IMR-90 (cell line): ENCODE measurements at regions not wholly inside any gene's neighbourhood (a gene's known extent, or its start where the extent isn't known, plus 50 kb on each side); places are given as distances from the start of the nearest gene placed in this dataset.

Source experiments
- ATAC-seq: fragments of 200-7000 bp; cut with Tn5 transposase; 2 replicates; pipeline ENCODE4 v1.9.1; 2020; ENCODE audit warnings: low read depth, mild to moderate bottlenecking, moderate library complexity
- BruUV-seq: library from RNA; stranded (reverse); fragments of 400-500 nt; replicated peaks from 2 replicates; lab custom pipeline; 2021; lab: Mats Ljungman, UMichigan
- CTCF ChIA-PET: fragments of 300-600 bp; formaldehyde crosslinking; extraction: SDS; loops from one replicate; lab custom pipeline; 2021; ENCODE audit warnings: antibody characterized with exemption; lab: Yijun Ruan, JAX
- POLR2A ChIA-PET: fragments of 300-600 bp; sonication (Branson Sonifier 250); formaldehyde crosslinking; loops from one replicate; lab custom pipeline; 2022; ENCODE audit warnings: antibody characterized with exemption; ENCODE audit not compliant: unreplicated experiment; lab: Charles Lee
- DNase-seq: peaks from one replicate; pipeline ENCODE4 v3.0.0; 2013
- H2AFZ ChIP-seq: replicated peaks from 2 replicates; pipeline ENCODE3; 2013; ENCODE audit warnings: low read length, mild to moderate bottlenecking; ENCODE audit not compliant: poor library complexity
- H2AK5ac ChIP-seq: 2 replicates; pipeline ENCODE4 v1.6.1; 2013; ENCODE audit warnings: low read depth, low read length, inconsistent platforms
- H2AK9ac ChIP-seq: replicated peaks from 2 replicates; pipeline ENCODE3; 2013; ENCODE audit warnings: mild to moderate bottlenecking, low read depth, low read length, moderate library complexity; ENCODE audit not compliant: poor library complexity
- H2BK120ac ChIP-seq: 2 replicates; pipeline ENCODE4 v1.6.1; 2013; ENCODE audit warnings: low read depth, low read length, inconsistent platforms
- H2BK15ac ChIP-seq: 3 replicates; pipeline ENCODE4 v1.6.1; 2013; ENCODE audit warnings: low read depth, low read length, inconsistent platforms
- H2BK20ac ChIP-seq: 2 replicates; pipeline ENCODE4 v1.6.1; 2013; ENCODE audit warnings: low read depth, mild to moderate bottlenecking, inconsistent platforms, low read length, moderate library complexity
- H2BK5ac ChIP-seq: 2 replicates; pipeline ENCODE4 v1.6.1; 2013; ENCODE audit warnings: mild to moderate bottlenecking, low read depth, low read length, inconsistent platforms; ENCODE audit not compliant: poor library complexity, severe bottlenecking
- H3K14ac ChIP-seq: replicated peaks from 2 replicates; pipeline ENCODE4 v1.6.1; 2013; ENCODE audit warnings: low read depth, low read length, inconsistent platforms
- H3K18ac ChIP-seq: 2 replicates; pipeline ENCODE4 v1.6.1; 2013; ENCODE audit warnings: low read depth, low read length, control low read depth
- H3K23ac ChIP-seq: 2 replicates; pipeline ENCODE4 v1.6.1; 2013; ENCODE audit warnings: low read depth, low read length, inconsistent platforms
- H3K27ac ChIP-seq: 2 replicates; pipeline ENCODE4 v1.5.1; 2013; ENCODE audit warnings: mild to moderate bottlenecking, control low read depth, low read length; ENCODE audit not compliant: insufficient read depth
- H3K27me3 ChIP-seq: 2 replicates; pipeline ENCODE4 v1.6.1; 2013; ENCODE audit warnings: low read length; ENCODE audit not compliant: control insufficient read depth, insufficient read depth
- H3K36me3 ChIP-seq: 2 replicates; pipeline ENCODE4 v1.6.1; 2013; ENCODE audit warnings: low read length, mixed read lengths; ENCODE audit not compliant: control insufficient read depth, insufficient read depth
- H3K4ac ChIP-seq: 2 replicates; pipeline ENCODE4 v1.6.1; 2013; ENCODE audit warnings: low read depth, low read length, inconsistent platforms
- H3K4me1 ChIP-seq: 2 replicates; pipeline ENCODE4 v1.6.1; 2013; ENCODE audit warnings: low read length, mixed read lengths; ENCODE audit not compliant: control insufficient read depth, insufficient read depth
- H3K4me2 ChIP-seq: 2 replicates; pipeline ENCODE4 v1.6.1; 2013; ENCODE audit warnings: low read depth, mild to moderate bottlenecking, control low read depth, low read length, moderate library complexity
- H3K4me3 ChIP-seq: 2 replicates; pipeline ENCODE4 v1.5.1; 2013; ENCODE audit warnings: low read depth, mild to moderate bottlenecking, control low read depth, low read length, moderate library complexity; ENCODE audit not compliant: insufficient read depth
- H3K56ac ChIP-seq: 2 replicates; pipeline ENCODE4 v1.6.1; 2013; ENCODE audit warnings: low read length, inconsistent platforms; ENCODE audit not compliant: insufficient read depth; ENCODE audit errors: extremely low read depth
- H3K79me1 ChIP-seq, 2 experiments: 2 replicates each; pipeline ENCODE4 v1.6.1; 2013; ENCODE audit warnings: low read length in 2 of 2, inconsistent platforms in 1 of 2, low read depth in 1 of 2
- H3K9ac ChIP-seq: 2 replicates; pipeline ENCODE4 v1.6.1; 2013; ENCODE audit warnings: low read depth, low read length, control low read depth
- H3K9me1 ChIP-seq: 2 replicates; pipeline ENCODE4 v1.6.1; 2013; ENCODE audit warnings: low read length, inconsistent platforms; ENCODE audit not compliant: insufficient read depth
- H3K9me3 ChIP-seq: 2 replicates; pipeline ENCODE4 v1.6.1; 2013; ENCODE audit warnings: low read length; ENCODE audit not compliant: control insufficient read depth, insufficient read depth
- H4K20me1 ChIP-seq: 2 replicates; pipeline ENCODE4 v1.6.1; 2013; ENCODE audit warnings: low read length, inconsistent platforms; ENCODE audit not compliant: insufficient read depth
- H4K5ac ChIP-seq: 2 replicates; pipeline ENCODE4 v1.6.1; 2013; ENCODE audit warnings: mild to moderate bottlenecking, low read depth, low read length, control low read depth
- H4K8ac ChIP-seq, 2 experiments: 2 replicates each; pipeline ENCODE4 v1.6.1; 2013; ENCODE audit warnings: low read depth in 2 of 2, low read length in 2 of 2, control low read depth in 1 of 2, inconsistent platforms in 1 of 2
- H4K91ac ChIP-seq: 2 replicates; pipeline ENCODE4 v1.6.1; 2013; ENCODE audit warnings: low read depth, low read length, inconsistent platforms; ENCODE audit not compliant: insufficient read depth
- BHLHE40 ChIP-seq: fragments of 150-350 bp; IDR thresholded peaks from 2 replicates; pipeline ENCODE4 v1.6.1; 2016; ENCODE audit warnings: mild to moderate bottlenecking, low read depth, low read length
- CEBPB ChIP-seq: IDR thresholded peaks from 2 replicates; pipeline ENCODE4 v1.6.1; 2012; ENCODE audit warnings: low read depth, low read length, improper control_type of control experiment
- FOS ChIP-seq: fragments of 150-350 bp; IDR thresholded peaks from 2 replicates; pipeline ENCODE4 v1.6.1; 2016; ENCODE audit warnings: low read depth, low read length
- MAFK ChIP-seq: IDR thresholded peaks from 2 replicates; pipeline ENCODE4 v1.6.1; 2012; ENCODE audit warnings: low read depth, low read length, improper control_type of control experiment
- MAZ ChIP-seq: IDR thresholded peaks from 2 replicates; pipeline ENCODE4 v1.6.1; 2012; ENCODE audit warnings: low read depth, mild to moderate bottlenecking, low read length, improper control_type of control experiment, moderate library complexity, borderline replicate concordance
- NFE2L2 ChIP-seq: fragments of 150-350 bp; IDR thresholded peaks from 2 replicates; pipeline ENCODE4 v1.6.1; 2016; ENCODE audit warnings: low read depth, mild to moderate bottlenecking, low read length
- POLR2A ChIP-seq: IDR thresholded peaks from 2 replicates; pipeline ENCODE4 v1.6.1; 2012; ENCODE audit warnings: mild to moderate bottlenecking, low read depth, low read length
- RAD21 ChIP-seq: IDR thresholded peaks from 2 replicates; pipeline ENCODE4 v1.6.1; 2012; ENCODE audit warnings: low read length, improper control_type of control experiment
- RCOR1 ChIP-seq: IDR thresholded peaks from 2 replicates; pipeline ENCODE4 v1.6.1; 2012; ENCODE audit warnings: mild to moderate bottlenecking, low read length, improper control_type of control experiment; ENCODE audit not compliant: insufficient replicate concordance
- WGBS, 2 experiments: methylation state at CpG; one replicate each; pipeline versions ENCODE4 v1.1.5 to v1.1.7; 2013; ENCODE audit warnings: missing lambda C conversion rate in 2 of 2; ENCODE audit not compliant: insufficient read length in 1 of 2; ENCODE audit errors: extremely low coverage in 2 of 2; 5-methylcytosine and 5-hydroxymethylcytosine counted together
- dilution Hi-C: fragments of 300-500 bp; cut with HindIII; formaldehyde crosslinking; loops from one replicate; pipeline ENCODE4 v1.14.3; 2018; ENCODE audit warnings: low sequenced_read_pairs; ENCODE audit not compliant: unreplicated experiment
- in situ Hi-C: fragments of 300-500 bp; cut with MboI; formaldehyde crosslinking; loops from 3 replicates; pipeline ENCODE4 v1.14.3; 2019; ENCODE audit warnings: low sequenced_read_pairs, inconsistent platforms, mixed read lengths
- intact Hi-C: fragments of 100-400 bp; cut with micrococcal nuclease; formaldehyde crosslinking; loops from 2 replicates; pipeline ENCODE4 v1.10.0; 2022
- TF ChIP-seq, protein P1 (sequence below): conservative IDR thresholded peaks from 2 replicates; pipeline ENCODE4 v1.5.1; 2012; ENCODE audit warnings: mild to moderate bottlenecking, low read depth, low read length, improper control_type of control experiment
- TF ChIP-seq, protein P2 (sequence below): fragments of 150-350 bp; IDR thresholded peaks from 2 replicates; pipeline ENCODE4 v1.6.1; 2017; ENCODE audit warnings: mild to moderate bottlenecking, antibody characterized with exemption, low read length, low read depth

DNA sequence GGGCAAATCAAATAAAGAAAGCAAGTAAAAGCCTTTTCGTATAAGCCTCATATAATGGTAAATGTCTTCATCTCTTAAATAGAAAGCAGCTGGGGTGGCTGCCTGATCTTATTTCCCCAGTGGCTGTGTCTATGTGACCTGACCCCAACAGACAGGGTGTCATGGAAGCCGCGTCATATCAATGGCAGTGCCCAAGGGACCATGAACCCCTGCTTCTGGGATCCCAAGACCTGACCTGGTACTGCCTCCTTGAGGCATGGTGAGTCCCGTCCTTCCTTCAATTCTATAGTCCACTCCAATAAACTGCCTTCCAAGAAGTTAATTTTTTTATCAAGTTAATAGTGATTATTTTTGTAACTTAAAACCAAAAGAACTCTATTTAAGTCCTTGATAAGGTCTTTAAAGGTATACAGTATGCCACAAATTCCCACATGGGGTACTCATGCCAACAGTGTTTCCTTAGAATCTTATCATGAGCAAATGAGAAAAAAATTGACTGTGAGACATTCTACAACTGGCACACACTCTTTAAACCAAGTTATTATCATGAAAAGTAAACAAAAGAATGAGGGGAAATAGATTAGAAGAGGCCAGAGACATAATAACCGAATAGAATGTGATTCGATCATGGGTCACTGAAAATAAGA is 104.6 kb downstream of the ADSS2 start:
- CTCF ChIA-PET = no interaction called here
- H3K4ac ChIP-seq = no peak overlapping the region
- H3K27me3 ChIP-seq = no peaks in the 10 kb centered on the region
- H2AFZ ChIP-seq = no peak overlapping the region
- no peak overlapping the region for H2BK120ac ChIP-seq
- peaks cover 8% of the 10 kb centered on the region for H3K9me1 ChIP-seq
- intact Hi-C loops (no loop called here), dilution Hi-C loops (no loop called here), in situ Hi-C loops (no loop called here)
- BruUV-seq = no TSS peak
- H2BK20ac ChIP-seq = no peak overlapping the region
- no peaks in the 10 kb centered on the region for H4K20me1 ChIP-seq
- POLR2A ChIA-PET = no interaction called here
- H3K27ac ChIP-seq = no peak overlapping the region
- H2BK15ac ChIP-seq = peak overlapping the region; percentile 55; the same call in 1 of the 3 replicates
- H4K8ac ChIP-seq = no peak overlapping the region
- no peaks in the 10 kb centered on the region for H3K9me3 ChIP-seq
- H3K79me1 ChIP-seq = 0 out of 4 replicates have a peak, but pooled peaks cover 0 to 3% of the 10 kb centered on the region in 2 experiments
- whole genome bisulfite sequencing, 2 experiments = 58% methylated on average over 2 of the region's 6 CpGs; no CpG with 5 or more reads in 1 of the 2 experiments
- H2AK9ac ChIP-seq = no peak overlapping the region
- no peak overlapping the region for H3K4me3 ChIP-seq
- ATAC-seq = no peak; the same call in 1 of the 2 replicates
- no peak overlapping the region for H2BK5ac ChIP-seq
- H3K14ac ChIP-seq = no peak overlapping the region
- no peak overlapping the region for H4K5ac ChIP-seq
- DNase-seq = no peak
- H3K23ac ChIP-seq = no peak overlapping the region
- H3K18ac ChIP-seq = no peak overlapping the region
- no peak overlapping the region for H3K4me2 ChIP-seq
- H4K91ac ChIP-seq = no peak overlapping the region
- H3K4me1 ChIP-seq = peaks cover 14% of the 10 kb centered on the region
- TF ChIP-seq MAFK = no peak
- TF ChIP-seq, protein P1, sequence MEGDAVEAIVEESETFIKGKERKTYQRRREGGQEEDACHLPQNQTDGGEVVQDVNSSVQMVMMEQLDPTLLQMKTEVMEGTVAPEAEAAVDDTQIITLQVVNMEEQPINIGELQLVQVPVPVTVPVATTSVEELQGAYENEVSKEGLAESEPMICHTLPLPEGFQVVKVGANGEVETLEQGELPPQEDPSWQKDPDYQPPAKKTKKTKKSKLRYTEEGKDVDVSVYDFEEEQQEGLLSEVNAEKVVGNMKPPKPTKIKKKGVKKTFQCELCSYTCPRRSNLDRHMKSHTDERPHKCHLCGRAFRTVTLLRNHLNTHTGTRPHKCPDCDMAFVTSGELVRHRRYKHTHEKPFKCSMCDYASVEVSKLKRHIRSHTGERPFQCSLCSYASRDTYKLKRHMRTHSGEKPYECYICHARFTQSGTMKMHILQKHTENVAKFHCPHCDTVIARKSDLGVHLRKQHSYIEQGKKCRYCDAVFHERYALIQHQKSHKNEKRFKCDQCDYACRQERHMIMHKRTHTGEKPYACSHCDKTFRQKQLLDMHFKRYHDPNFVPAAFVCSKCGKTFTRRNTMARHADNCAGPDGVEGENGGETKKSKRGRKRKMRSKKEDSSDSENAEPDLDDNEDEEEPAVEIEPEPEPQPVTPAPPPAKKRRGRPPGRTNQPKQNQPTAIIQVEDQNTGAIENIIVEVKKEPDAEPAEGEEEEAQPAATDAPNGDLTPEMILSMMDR = no peak
- no peak for TF ChIP-seq RCOR1
- TF ChIP-seq CEBPB = no peak
- TF ChIP-seq MAZ = no peak
- TF ChIP-seq FOS = no peak
- TF ChIP-seq, protein P2, sequence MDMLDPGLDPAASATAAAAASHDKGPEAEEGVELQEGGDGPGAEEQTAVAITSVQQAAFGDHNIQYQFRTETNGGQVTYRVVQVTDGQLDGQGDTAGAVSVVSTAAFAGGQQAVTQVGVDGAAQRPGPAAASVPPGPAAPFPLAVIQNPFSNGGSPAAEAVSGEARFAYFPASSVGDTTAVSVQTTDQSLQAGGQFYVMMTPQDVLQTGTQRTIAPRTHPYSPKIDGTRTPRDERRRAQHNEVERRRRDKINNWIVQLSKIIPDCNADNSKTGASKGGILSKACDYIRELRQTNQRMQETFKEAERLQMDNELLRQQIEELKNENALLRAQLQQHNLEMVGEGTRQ = no peak
- TF ChIP-seq NFE2L2 = no peak
- TF ChIP-seq POLR2A = no peak
- no peak for TF ChIP-seq BHLHE40
- TF ChIP-seq RAD21 = no peak
- H3K36me3 ChIP-seq = no peaks in the 10 kb centered on the region
- H2AK5ac ChIP-seq = peak overlapping the region; percentile 62; the same call in 1 of the 2 replicates
- no peak overlapping the region for H3K9ac ChIP-seq
- H3K56ac ChIP-seq = no peak overlapping the region
